RKO (cell line): ENCODE measurements at regions not wholly inside any gene's neighbourhood (a gene's known extent, or its start where the extent isn't known, plus 50 kb on each side); places are given as distances from the start of the nearest gene placed in this dataset.

Experiments used
- DNase-seq: peaks from one replicate; pipeline ENCODE4 v3.0.0-alpha.2; 2016; ENCODE audit warnings: low spot score

DNA sequence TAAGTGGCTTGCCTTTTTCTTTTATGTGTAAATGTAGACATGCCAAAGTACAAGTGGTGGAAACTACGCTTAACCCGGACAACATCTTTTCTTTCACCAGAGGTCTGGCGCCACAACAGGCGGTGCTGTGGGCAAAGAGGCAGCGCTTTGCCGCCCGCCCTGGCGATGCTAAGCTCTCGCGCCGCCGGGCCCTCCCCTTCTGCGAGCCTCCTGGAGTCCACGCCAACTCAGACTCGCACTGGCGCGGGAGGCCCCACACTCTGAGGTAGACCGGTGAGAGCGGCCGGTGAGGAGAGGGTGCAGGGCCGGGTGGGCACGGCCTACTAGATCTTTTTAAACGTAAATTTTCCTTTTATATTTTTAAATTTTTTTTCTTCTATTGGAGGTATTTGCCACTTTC, 2253.1 kb upstream of the C9orf72 start:
- DNase-seq, result no peak

DNA sequence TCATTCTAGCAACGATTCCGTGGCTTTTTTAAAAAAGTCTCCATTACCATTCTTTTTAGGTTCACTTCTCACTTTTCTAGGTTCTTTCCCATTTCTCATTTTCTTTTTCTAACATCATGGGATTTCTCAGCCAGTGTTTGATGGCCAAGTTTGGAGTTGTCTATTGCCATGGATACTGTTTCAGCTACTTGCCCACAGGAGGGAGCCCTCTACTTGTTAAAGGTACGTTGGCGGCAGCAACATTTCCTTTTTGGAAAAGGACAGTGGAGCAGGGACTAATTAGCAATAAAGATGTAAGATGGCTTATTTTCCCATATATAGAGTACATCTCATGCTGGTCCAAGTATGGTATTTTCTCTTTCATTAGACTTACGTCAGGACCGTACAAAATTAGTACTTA, 2257.5 kb upstream of the C9orf72 start:
- peak; percentile 66 for DNase-seq

DNA sequence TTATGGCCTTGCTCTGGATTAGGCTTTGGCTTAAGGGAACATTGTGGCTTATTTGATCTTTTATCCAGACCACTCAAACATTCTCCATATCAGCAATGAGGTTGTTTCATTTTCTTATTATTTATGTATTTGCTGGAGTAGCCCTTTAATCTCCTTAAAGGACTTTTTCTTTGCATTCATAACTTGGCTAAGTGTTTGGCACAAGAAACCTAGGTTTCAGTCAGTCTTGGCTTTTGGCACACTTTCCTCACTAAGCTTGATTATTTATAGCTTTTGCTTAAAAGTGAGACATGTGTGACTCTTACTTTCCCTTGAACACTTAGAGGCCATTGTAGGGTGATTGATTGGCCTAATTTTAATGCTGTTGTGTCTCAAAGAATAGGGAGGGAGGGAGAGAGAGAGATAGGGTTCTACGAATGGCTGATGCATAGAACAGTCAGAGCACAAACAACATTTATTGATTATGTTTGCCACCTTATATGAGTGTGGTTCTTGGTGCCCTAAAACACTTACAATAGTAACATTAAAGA, 2265.3 kb upstream of the C9orf72 start:
- DNase-seq, result no peak

DNA sequence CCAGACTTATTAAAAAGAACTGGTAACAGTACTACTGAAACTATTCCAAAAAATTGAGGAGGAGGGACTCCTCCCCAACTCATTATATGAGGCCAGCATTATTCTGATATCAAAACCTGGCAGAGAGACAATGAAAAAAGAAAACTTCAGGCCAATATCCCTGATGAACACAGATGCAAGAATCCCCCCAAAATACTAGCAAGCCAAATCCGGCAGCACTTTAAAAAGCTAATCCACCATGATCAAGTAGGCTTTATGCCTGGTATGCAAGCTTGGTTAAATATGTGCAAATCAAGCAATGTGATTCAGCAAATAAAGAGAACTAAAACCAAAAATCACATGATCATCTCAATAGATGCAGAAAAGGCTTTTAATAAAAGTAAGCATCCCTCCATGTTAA, 2271.0 kb upstream of the C9orf72 start:
- DNase-seq, result no peak

DNA sequence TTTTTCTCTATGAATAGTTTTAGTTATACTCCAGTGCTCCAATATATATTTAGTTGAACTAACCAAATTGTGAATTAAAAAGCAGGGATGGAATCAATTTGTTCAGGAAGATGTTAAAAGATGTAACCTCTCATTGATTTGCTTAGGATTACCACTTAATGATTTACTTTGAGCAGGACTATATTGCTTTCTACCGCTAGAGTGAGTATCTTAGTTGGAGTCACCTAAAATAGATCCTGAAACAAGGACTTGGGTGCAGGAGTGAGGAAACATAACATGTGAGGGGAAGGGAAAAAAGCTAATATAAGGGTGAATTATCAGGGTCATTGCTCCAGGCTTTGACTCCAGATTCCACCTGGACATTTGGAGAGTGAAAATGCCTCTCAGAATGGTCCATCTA, 2277.4 kb upstream of the C9orf72 start:
- no peak for DNase-seq

DNA sequence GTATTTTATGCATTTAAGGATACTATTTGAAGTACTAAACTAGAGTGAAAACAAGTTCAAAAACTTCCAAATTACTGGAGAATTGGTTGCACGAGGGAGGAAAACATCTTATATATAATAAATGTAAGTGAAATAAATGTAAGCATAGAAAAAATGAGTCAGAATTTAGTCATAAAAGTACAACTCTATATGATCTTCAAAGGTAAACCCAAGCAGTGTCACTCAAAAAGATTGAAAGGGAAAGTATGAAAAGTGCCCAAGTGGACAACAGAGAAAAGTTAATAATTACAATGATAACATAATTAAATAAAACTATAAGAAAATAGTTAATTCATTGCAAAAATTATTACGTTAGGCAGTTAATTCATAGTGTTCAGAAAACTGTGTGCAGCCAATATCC, 2288.5 kb upstream of the C9orf72 start:
- no peak for DNase-seq

DNA sequence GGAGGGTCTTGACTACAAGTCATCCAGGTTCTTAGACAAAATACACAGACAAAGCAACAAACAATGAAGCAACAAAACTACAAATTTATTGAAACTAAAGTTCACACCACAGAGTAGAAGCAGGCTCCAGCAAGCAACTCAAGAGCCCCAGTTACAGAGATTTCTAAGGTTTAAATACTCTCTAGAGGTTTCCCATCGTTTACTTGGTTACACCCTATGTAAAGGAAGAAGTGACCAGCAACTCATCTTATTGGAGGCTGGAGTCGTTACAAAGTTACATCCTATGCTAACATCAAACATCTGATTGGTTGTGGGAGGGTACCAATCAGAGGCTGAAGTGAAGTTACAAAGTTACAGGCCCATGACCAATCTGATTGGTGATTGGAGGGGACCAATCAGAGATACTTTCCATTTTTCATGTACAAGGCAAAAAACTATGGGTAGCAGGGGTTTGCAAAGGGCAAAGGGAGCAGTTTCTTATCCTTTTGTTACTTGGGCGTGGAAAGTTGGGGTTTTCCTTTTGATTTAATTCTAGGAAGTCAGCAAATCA, 2292.6 kb upstream of the C9orf72 start:
- DNase-seq, result no peak

DNA sequence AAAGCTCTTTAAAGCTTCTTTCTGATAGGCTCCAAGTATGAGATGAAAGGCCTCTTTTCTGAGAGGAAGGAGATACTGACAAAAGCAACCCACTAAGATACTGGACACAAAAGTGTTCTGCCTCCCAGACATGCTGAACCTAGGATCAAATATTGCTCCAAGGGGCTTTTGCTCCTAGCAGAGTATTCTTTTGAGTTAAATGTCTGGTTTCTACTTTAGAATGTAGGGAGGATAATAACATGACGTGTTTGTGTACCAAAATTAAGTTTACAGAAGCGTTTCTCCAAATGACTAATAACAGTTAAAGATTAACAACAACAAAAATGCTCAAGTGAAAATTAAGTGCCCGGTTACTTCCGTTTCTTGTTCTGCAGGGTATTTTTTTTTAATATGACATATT, 2293.3 kb upstream of the C9orf72 start:
- no peak for DNase-seq

DNA sequence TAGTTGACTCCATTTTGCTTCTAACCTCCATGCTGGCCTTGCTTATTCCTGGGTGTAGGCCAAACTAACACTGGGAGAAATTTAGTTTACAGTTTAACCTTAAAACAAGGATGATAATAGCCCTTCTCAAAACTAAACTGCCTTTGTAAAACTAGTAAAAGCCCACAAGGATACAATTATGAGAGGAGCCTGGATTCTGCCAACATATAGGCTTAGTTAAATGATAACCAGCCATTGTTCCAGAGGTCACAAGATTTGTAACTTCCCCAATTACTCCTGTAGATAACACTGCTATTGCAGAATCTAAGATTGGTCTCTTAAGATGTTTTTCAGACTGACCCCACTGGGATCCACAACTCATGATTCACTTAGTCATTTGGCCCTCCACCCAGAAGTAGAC, 2300.3 kb upstream of the C9orf72 start:
- no peak for DNase-seq

DNA sequence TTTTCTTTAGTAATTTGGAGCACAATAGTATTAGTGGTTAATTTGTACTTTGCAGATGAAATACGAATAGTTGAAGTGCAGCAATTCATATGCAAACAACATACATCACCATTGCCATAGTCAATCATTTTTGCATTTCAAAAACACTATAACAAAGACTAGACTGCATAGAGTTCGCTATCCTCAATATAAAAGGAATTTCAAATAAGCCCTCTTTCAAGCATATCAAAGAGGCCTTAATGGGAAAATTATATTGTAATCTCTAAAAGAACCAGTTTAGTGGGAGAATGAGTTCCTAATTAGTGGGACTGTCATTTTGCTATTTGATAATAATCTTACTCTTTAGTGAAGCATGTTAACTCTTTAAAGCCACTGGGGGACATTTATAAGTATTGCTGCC, 2302.3 kb upstream of the C9orf72 start:
- no peak for DNase-seq

DNA sequence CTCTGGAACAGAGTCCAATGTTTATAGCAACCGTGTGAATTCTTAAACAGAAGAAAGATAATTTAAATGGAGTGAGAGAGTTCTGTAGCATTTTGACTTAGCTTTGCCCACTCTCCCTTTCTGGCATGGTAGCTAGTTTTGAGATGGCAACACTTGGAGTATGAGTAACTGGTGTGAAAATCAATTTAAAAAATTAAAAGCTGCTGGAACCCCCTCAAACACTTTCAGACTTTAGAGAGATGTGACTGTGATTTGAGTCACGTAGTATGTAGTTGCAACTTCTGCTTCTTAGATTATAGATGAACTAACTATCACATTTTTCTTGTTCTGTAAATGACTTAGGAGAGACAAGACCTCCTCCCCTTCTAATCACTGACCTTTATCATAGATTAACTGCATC, 2309.5 kb upstream of the C9orf72 start:
- no peak for DNase-seq

DNA sequence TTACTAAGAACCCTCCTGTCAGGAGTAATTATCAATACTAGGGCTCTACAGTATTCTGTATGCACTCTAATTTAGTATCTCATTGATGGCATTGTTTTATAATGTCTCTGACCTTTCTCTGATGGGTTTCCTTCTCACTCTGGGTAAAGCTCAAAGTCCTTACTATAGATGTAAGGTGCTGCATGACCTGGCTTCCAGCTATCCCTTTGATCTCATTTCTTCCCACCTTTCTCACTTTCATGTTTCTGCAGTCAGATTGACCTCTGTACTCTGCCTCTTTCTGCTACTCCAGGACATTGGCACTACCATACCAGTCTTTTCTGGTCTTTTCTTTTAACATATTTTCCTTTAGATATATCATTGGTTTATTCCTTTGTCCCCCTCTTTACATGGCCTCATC, 2332.8 kb upstream of the C9orf72 start:
- DNase-seq, result no peak

DNA sequence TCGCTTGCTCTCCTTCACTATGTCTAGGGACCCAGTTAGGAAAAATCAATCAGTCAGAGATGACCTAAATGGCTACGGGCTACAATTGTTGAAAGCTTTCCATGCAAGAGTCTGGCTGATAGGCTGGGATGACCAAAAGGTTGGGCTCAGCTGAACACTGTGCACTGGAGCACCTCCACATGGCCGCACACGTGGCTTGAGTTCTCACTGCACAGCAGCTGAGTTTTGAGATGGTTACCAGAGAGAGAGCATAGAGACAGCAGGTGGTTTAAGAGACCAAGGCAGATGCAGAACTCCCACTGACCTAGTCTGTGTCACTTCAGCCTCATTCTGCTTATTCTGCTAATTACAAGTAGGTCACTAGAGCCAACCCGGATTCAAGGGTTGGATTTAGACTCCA, 2354.8 kb upstream of the C9orf72 start:
- no peak for DNase-seq

DNA sequence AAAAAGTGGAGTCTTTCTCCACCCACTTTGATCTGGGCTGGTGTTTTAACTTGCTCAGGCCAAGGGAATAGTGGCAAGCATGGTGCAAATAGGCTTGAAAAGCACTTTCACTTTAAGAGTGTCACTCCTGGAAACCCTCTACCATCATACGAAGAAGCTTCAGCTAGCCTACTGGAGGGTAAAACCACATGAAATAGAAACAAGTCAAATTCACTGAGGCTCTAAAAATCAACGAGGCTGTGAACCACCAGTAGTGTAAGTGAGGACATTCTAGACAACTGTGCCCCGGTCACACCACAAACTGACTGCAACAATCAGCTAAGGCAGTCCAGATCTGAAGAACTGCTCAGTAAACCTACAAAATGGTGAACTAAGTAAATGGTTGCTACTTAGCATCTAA, 2366.3 kb upstream of the C9orf72 start:
- DNase-seq, result no peak

DNA sequence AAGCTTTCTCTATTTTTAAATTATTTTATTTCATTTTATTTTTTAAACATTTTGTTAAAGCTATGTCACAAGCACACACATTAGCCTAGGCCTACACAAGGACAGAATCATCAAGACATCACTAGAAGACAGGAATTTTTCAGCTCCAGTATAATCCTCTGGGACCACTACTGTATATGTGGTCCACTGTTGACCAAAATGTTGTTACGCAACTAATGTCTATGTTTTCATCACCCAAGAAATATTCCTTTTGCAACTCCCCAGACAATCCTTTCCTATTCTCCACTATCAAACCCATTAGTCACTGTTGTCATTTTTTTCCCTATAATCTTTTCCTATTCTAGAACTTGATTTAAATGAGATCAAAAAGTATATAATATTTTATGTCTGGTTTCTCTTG, 2371.7 kb upstream of the C9orf72 start:
- no peak for DNase-seq

DNA sequence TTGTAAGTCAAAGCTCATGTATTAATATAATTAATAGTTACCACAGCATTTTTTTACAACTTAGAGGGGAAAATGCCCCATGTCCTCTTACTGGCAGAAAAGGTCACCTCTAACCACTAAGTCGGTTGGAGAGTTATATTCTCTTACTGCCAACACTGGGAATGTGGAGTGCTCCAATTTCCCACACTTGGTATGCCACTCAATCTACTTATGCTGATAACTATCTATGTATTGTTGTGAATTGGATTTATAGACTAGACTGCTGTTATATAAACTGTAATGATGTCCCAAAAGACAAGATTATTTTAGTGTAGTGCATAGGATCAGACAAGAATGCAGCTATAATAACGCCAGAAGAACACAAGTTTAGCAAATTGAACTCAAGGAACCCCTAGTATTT, 2385.2 kb upstream of the C9orf72 start:
- DNase-seq, result no peak

DNA sequence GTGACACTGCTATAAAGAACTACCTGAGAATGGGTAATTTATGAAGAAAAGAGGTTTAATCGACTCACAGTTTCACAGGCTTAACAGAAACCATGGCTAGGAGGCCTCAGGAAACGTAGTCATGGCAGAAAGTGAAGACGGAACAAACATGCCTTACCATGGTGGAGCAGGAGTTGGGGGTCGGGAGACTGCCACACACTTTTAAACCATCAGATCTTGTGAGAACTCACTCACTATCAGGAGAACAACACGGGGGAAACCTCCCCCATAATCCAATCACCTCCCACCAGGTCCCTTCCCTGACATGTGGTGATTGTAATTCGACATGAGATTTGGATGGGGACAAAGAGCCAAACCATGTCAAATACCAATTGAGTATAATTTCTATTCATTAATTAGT, 2392.6 kb upstream of the C9orf72 start:
- no peak for DNase-seq

DNA sequence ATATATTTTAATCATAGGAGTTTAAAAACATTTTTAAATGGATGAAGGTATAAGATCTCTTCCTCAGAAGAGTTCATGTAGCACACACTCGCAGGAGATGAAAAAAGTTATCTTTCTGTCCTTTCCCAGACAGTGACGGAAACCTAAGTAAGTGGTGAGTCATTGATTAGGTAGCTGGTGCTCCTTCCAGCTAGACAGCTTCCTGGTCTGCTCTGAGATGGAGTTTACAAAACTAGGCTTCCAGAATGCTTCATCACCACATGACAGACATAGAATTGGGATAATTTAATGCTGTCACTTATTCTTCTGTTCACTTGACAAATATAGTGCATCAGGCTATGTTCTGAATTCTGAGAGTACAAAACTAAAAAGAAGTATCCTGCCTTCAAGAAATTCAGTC, 2393.0 kb upstream of the C9orf72 start:
- DNase-seq, result peak; percentile 1

DNA sequence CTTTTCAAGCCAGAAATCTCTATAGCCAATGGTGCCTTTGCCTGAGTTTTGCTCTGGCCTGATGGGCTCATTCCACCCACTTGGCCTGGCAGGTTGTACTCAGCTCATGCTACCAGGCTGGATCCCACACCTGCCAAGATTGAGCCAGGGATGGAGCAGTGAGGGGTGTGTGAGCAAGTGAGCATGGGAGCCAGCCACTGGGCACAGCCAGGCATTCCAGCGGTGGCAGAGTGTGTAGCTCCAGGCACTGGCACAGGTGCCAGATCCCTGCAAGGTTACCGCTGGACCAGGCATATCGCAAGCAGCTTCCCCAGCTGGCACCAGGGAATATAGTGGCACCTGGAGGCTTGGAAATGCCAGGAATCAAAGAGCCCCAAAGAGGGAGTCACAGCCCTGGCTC, 2395.6 kb upstream of the C9orf72 start:
- no peak for DNase-seq

DNA sequence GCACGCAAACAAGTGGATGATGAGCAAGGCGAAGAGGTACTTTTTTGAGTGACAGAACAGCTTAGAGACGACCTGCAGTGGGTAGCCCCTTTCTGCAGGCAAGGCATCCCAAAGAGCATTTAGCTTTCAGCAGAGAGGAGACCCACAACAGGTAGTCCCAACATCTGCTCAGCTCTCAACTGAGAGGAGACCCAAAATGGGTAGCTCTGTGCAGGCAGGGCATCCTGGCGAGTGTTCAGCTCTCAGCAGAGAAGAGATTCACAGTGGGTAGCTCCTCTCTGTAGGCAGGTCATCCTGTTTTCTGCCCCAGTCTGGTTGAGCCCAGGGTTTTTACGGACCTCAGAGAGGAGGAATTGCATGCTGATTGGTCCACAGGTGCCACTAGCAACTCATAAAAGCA, 2396.1 kb upstream of the C9orf72 start:
- no peak for DNase-seq

DNA sequence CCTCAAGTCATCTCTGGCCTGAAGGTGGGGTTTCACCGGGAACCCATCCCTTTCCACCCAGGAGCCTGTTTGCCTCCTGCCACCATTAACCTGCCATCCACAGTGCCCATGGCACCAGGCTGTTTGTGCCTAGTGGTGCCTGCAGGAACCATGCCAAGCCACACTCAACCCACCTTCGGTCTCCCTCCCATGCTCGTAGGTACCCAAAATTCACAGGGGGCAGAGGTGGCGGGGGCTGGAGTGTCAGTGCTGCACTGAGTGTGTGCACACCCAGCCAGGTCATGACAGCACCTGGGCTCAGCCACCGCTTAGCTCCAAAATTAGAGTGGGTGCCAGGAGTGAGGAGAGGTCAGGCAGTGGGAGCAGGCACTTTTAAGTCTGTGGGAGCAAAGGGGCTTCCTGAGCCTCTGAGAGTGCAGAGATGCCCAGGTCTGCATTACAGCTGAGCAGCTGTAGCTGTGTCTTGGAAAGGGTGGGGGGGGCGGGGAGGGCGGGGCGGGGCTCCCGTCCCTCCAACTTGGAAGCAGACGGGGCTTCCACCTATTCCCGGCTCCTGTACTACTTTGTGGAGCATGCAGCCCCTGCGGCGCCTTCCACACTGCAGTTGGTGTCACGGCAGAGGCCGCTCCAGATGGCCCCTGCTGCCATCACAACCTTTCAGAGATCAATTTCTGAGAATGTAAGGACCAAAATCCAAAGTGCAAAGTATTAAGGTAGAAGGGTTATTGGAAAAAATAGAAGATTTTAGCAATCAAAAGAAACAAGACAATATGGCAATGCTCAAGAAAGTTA, 2396.8 kb upstream of the C9orf72 start:
- DNase-seq, result no peak

DNA sequence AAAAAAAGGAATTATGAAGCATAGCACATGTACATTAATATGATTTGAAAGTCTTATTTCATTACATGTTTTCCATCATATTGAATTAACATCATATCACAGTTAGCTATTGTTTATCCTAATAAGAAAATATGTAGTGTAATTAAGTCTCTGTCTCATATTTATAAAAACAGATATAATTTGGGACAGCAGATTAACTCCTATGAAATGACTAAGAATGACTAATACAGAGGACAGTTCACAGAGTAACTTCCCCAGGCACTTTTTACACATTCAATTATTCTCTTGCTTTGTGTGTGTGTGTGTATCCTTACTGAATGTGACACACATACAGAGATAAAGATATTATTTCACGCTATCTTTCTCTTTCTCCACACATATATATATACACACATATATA, 2400.9 kb upstream of the C9orf72 start:
- peak; percentile 0 for DNase-seq

DNA sequence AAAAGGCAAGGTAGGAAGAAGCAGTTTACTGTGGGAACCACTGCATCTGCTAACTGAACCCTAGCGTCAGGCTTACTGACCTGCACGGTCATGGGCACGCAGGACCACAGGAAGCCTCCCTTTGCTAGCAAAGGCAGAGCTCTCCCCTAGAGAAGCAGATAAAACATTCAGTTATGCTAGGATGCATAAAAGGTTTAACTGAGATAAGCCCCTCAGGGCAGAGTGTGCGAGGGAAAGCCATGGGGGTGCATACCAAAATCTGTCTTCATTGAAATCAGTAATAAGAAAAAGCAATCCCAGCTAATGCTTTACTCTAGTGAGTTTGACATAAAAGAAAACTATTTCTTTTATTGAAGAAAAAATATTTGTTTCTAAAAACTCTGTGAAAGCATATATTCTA, 2403.7 kb upstream of the C9orf72 start:
- DNase-seq, result no peak

DNA sequence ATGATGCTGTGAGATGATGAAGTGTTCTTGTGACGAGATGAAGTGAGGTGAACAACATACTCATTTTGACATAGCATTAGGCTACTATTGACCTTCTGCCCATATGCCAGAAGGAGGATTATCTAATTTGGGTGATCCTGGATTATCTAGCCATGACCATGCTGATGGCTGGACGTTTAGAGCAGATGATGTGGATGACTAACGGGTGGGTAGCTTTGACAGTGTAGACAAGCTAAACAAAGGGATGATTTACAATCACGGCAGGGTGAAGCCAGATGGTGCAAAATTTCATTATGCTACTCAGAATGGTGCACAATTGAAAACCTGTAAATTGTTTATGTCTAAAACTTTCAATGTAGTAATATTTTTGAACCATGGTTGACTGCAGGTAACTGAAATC, 2403.4 kb upstream of the ACO1 start:
- no peak for DNase-seq
